ENCODE measurements at regions not wholly inside any gene's neighbourhood (a gene's known extent, or its start where the extent isn't known, plus 50 kb on each side); places are given as distances from the start of the nearest gene placed in this dataset.

DNA sequence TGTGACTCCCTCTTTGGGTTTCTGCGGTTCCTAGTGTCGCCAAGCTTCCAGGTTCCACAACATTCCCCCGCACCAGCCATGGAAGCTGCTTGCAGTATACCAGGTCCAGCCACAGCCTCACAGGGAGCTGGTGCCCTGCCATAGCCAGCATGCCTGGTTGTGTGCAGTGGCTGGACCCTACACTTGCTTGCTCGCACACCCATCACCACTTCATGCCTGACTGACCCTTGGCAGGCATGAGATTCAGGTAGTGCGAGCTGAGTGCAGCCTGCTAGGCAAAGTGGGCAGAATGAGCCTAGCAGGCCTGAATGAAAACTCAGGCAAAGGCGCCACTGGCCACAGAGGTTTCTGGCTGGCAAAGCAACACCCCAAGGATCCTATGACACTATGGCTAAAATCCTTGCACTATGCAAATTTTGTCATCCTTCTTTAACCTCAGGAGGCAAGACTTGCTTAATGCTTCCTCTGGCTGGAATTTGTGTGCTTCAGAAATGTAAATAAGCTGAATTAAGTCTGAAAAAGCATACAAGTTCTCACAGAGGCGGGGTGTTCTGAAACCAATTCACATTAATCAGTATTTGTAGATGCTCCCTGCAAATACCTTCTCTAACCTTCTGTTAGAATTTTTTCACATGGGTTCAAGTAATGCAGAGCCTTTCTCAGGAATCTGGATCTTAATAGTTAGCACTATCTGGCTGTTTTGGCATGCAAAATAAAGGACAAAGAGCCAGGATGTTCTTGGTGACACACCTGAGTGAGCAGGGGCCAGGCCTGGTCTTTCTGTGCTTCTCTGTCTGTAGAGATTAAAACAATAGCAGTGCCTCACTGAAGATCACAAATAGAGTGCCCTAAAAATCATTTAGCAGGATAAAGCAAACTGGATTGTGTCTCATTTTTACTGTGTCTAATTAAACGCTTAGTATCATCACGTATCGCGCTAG is 256.9 kb downstream of the GPATCH2 start:
- DNase-seq (ENCODE audit: low read depth, low spot score), result no peak

GRCh38 chr1:217372049-217372970 is 258.6 kb downstream of the GPATCH2 start:
- no peak for DNase-seq (ENCODE audit: low read depth, low spot score)

DNA sequence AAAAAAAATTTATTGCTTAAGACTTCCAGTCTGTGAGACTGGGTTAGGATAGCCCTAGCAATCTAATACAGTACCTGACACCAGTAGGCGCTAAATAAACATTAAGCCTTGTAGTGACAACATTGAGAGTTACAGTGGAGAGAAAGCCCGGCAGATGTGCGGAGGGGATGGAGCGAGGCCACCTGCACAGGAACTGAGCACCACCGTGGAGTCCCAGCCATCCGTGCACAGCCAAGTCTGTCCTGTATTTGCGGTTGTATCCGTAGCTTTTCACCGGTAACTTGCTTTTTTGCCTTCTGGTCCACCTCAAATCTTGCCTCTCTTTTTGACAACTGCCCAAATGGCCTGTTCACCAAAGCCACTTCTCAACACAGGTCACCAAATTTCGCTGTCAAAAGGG is 260.1 kb downstream of the GPATCH2 start:
- no peak for DNase-seq (ENCODE audit: low read depth, low spot score)

DNA sequence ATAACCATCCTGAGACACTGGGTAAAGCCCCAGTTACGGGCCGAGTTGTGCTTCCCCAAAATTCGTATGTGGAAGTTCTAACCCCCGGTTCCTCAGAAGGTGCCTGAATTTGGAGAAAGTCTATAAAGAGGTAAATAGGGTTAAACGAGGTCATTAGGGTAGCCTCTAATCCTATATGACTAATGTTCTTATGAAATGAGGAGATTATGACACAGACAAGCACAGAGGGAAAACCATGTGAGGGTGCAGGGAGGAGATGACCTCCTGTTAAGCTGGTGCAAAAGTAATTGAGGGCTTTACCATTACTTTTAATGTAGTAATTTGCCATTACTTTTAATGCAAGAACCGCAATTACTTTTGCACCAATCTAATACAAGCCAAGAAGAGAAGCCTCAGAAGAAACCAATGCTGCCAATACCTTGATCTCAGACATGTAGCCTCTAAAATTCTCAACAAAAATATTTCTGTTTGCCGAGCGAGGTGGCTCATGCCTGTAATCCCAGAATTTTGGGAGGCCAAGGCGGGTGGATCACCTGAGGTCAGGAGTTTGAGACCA is 260.8 kb downstream of the GPATCH2 start:
- DNase-seq (ENCODE audit: low read depth, low spot score), result no peak

GRCh38 chr1:217369271-217369981 is 261.5 kb downstream of the GPATCH2 start:
- DNase-seq (ENCODE audit: low read depth, low spot score), result no peak

DNA sequence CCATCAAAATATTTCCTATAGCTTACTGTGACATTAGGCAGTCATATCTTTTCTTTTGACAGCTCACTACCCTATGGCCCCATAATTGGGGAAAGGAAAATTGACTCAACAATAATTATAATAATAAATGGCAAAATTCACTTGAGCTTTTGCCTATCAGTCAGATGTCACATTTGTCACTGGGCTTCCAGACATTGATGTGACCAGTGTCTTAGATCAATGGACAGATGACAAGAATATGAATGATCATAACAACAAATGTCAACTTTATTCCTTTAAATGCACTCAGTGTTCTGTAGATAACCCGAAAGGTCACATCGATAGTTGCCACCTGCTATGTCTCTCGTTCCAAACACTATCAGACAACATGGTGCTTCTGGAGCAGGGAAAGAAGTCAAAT is 266.7 kb downstream of the GPATCH2 start:
- DNase-seq (ENCODE audit: low read depth, low spot score), result no peak

- no peak for DNase-seq (ENCODE audit: low read depth, low spot score)
Measured at GRCh38 chr1:217363319-217363718, 267.6 kb downstream of the GPATCH2 start.

GRCh38 chr1:217360510-217360909 is 270.4 kb downstream of the GPATCH2 start:
- no peak for DNase-seq (ENCODE audit: low read depth, low spot score)

DNA sequence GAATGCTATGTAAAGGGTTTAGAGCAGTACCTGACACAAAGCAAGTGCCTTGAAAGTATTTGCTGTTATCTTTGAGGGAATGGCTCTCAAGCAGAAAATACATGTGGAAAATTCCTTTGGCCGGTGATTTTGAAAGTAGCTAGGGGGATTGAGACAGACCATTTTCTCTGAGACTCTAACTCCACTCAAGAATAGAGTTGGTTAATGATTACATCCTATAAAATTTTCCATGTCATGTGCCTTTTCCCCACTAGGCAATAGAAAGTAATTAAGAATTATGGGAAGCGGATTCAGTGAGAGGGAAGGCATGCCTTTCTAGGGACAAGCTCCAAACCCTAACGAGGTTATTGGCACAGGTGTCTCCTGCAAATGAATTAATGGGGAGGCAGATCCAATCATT is 276.0 kb downstream of the GPATCH2 start:
- no peak for DNase-seq (ENCODE audit: low read depth, low spot score)

GRCh38 chr1:217348960-217349664 is 281.8 kb downstream of the GPATCH2 start:
- no peak for DNase-seq (ENCODE audit: low read depth, low spot score)

GRCh38 chr1:217344712-217345111 is 286.2 kb downstream of the GPATCH2 start:
- no peak for DNase-seq (ENCODE audit: low read depth, low spot score)

- DNase-seq (ENCODE audit: low read depth, low spot score), result no peak
Measured at GRCh38 chr1:217343907-217344306, 287.0 kb downstream of the GPATCH2 start.

DNA sequence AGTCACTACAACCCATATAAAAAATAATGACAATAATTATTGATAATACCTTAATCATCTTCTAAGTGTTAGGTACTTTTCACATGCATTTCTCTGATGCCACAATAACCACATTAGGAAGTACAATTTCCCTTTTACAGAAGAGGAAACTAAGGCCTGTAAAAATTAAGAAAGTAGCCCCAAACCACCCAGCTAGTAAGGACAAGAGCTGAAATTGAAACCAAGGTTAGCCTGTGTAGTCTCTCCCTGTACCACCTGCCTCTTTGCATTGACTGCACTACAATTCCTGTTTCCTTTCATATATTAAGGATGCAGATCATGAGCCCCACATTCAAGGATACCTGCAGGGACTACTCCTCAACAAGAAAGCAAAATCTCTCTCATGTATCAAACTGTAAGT is 288.8 kb downstream of the GPATCH2 start:
- no peak for DNase-seq (ENCODE audit: low read depth, low spot score)

- no peak for DNase-seq (ENCODE audit: low read depth, low spot score)
Measured at GRCh38 chr1:217336724-217337123, 294.2 kb downstream of the GPATCH2 start.

DNA sequence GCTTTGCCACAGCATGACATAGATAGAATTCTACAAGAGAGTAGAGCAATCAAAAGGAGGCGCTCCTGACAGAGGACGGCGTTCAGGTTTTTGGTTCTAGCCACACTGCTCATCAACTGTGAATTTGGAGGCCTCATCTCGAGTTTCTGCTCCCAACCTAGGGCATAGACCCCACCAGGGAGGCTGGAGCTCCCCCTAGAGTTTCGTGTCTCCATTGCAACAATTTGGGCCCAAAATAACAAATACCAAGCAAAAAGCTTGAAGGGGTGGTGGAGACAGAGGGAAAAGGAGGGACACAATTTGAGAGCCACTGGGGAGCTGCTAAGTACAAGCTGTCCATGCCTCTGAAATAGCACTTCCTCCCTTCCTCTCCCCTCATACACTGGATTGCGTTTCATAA is 297.0 kb downstream of the GPATCH2 start:
- DNase-seq (ENCODE audit: low read depth, low spot score), result no peak

- DNase-seq (ENCODE audit: low read depth, low spot score), result no peak
Measured at GRCh38 chr1:217332431-217333065, 298.3 kb downstream of the GPATCH2 start.

DNA sequence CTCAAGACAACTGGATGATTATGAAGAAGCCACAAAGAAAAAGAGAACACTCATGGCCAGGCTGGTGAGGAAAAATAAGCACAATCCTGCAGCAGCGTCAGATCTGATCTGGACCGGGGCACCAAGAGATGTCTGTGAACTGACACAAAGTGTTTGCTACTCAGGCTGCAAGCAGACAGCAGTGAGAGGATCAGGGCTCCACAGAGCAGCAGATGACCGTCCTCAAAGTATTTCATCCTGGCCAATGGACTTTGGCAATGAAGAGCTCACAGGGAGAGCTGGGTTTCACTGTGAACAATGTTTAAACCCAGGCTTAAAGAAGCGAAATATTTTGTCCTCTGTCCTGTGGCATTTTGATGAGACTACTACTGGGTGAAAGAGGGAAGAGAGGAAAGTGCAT is 299.2 kb downstream of the GPATCH2 start:
- no peak for DNase-seq (ENCODE audit: low read depth, low spot score)

DNA sequence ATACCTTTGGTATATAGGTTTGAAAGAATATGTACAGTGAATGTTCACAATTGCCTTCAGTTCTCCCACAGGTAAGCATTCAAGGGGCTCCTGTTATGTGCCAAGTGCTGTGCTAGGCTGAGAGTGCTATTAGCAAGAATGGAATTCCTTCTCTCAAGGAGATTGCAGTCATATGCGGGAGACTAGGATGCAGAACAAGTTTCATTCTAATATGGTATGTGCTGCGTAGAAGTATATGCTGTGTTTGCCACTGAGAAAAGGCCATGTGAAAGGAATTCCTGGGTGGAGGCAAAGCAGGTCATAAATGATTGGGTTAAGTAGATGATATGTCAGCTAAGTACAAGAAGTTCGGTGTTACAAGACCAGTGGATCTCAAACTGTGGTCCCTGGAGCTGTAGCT is 303.0 kb downstream of the GPATCH2 start:
- DNase-seq (ENCODE audit: low read depth, low spot score), result no peak

GRCh38 chr1:217322834-217323233 is 308.1 kb downstream of the GPATCH2 start:
- DNase-seq (ENCODE audit: low read depth, low spot score), result no peak

- no peak for DNase-seq (ENCODE audit: low read depth, low spot score)
Measured at GRCh38 chr1:217315346-217315745, 315.5 kb downstream of the GPATCH2 start.

All from smooth muscle cell of the brain vasculature (primary cell).